Transverse colon (tissue), 4 donors: ENCODE measurements at regions not wholly inside any gene's neighbourhood (a gene's known extent, or its start where the extent isn't known, plus 50 kb on each side); places are given as distances from the start of the nearest gene placed in this dataset.

Source experiments
- DNase-seq: peaks from one replicate; pipeline ENCODE4 v3.0.0-alpha.2; 2019
- H3K27ac ChIP-seq, 4 donors: fragments of 200-600 bp; sonication (generic); 2 replicates each; pipeline ENCODE4 v1.5.1; 2016 to 2018; ENCODE audit warnings: inconsistent platforms in 4 of 4
- H3K27me3 ChIP-seq: fragments of 200-600 bp; sonication (generic); 2 replicates; pipeline ENCODE4 v1.5.1; 2017; ENCODE audit warnings: inconsistent platforms
- H3K36me3 ChIP-seq, 4 donors: fragments of 200-600 bp; sonication (generic); 2 replicates each; pipeline ENCODE4 v1.5.1; 2017 to 2019; ENCODE audit warnings: inconsistent platforms in 4 of 4
- H3K4me1 ChIP-seq, 4 donors: fragments of 200-600 bp; sonication (generic); 2 replicates each; pipeline ENCODE4 v1.5.1; 2017 to 2020; ENCODE audit warnings: inconsistent platforms in 4 of 4
- H3K4me3 ChIP-seq, 4 donors: fragments of 200-600 bp; sonication (generic); 1 replicate in 1 of 4; 2 replicates in 3 of 4; pipeline versions ENCODE4 v1.5.1 to v1.6.1; 2017 to 2019; ENCODE audit warnings: inconsistent platforms in 4 of 4
- H3K9me3 ChIP-seq, 2 donors: fragments of 200-600 bp; sonication (generic); 2 replicates each; pipeline ENCODE4 v1.5.1; 2017 to 2019; ENCODE audit warnings: inconsistent platforms in 2 of 2
- CTCF ChIP-seq, 5 experiments: fragments of 200-600 bp in 3 of 5; fragments of 450-650 bp in 2 of 5; sonication (generic) in 3 of 5; IDR thresholded peaks; 1 replicate in 2 of 5; 2 replicates in 3 of 5; pipeline ENCODE4 v1.5.1; 2016 to 2017; ENCODE audit warnings: antibody characterized with exemption in 5 of 5, inconsistent platforms in 3 of 5, mild to moderate bottlenecking in 2 of 5, moderate library complexity in 1 of 5
- EP300 ChIP-seq: sonication (generic); formaldehyde crosslinking; IDR thresholded peaks from one replicate; pipeline ENCODE4 v1.6.1; 2017; ENCODE audit warnings: antibody characterized with exemption, low read depth
- POLR2A ChIP-seq: fragments of 450-650 bp; IDR thresholded peaks from one replicate; pipeline ENCODE4 v1.6.1; 2016; ENCODE audit warnings: antibody characterized with exemption, mild to moderate bottlenecking, moderate library complexity
- POLR2AphosphoS5 ChIP-seq, 3 donors: sonication (generic); formaldehyde crosslinking; IDR thresholded peaks; one replicate each; pipeline ENCODE4 v1.6.1; 2016; ENCODE audit warnings: antibody characterized with exemption in 3 of 3
- WGBS, 2 donors: methylation state at CpG; one replicate each; pipeline ENCODE4 v1.1.5; 2018; ENCODE audit warnings: low coverage in 1 of 2; 5-methylcytosine and 5-hydroxymethylcytosine counted together
- in situ Hi-C, 4 donors: fragments of 200-750 bp; cut with MboI; loops; one replicate each; pipeline versions ENCODE4 v1.15.0 to v1.15.1; 2017; ENCODE audit warnings: low sequenced_read_pairs in 3 of 4, low pct_ligation_motif_present in 1 of 4, low pct_unique_long_range_greater_than_20kb in 1 of 4
- intact Hi-C: fragments of 100-400 bp; cut with DNase I; formaldehyde crosslinking; loops from one replicate; pipeline ENCODE4 v1.15.1; 2023; ENCODE audit warnings: low total_unique reads

- Histone ChIP-seq H3K9me3 (no peaks in the 10 kb centered on the region), H3K4me1 (no peaks in the 10 kb centered on the region), H3K27ac (no peak overlapping the region), H3K27me3 (no peaks in the 10 kb centered on the region), H3K4me3 (no peak overlapping the region), H3K36me3 (no peaks in the 10 kb centered on the region)
- in situ Hi-C loops (no loop called here), intact Hi-C loops (no loop called here)
- DNase-seq, result no peak
- TF ChIP-seq POLR2AphosphoS5 (IDR thresholded peaks at IDR 0.05), result no peak
- no peak for TF ChIP-seq POLR2A
- no peak for TF ChIP-seq EP300
- no peak for TF ChIP-seq CTCF (IDR thresholded peaks at IDR 0.05)
- WGBS, 2 donors, result 84 to 95% methylated on average over 3 of the region's 3 CpGs
Observed at GRCh38 chr2:182611009-182611408, 105.0 kb upstream of the DNAJC10 start.

- no peaks in the 10 kb centered on the region for H3K9me3 ChIP-seq
- no peak for DNase-seq
- TF ChIP-seq POLR2A (no peak), CTCF (IDR thresholded peaks at IDR 0.05) (no peak), POLR2AphosphoS5 (IDR thresholded peaks at IDR 0.05) (no peak), EP300 (no peak)
- intact Hi-C loops, result no loop called here
- H3K27ac ChIP-seq, result no peak overlapping the region
- H3K36me3 ChIP-seq, result no peaks in the 10 kb centered on the region
- no peak overlapping the region for H3K4me3 ChIP-seq
- in situ Hi-C loops, result no loop called here
- no peaks in the 10 kb centered on the region for H3K27me3 ChIP-seq
- peaks cover 0 to 11% (median 1%) of the 10 kb centered on the region in 4 donors for H3K4me1 ChIP-seq
Observed at GRCh38 chr2:182615036-182615435, 101.0 kb upstream of the DNAJC10 start.

GRCh38 chr2:182616471-182617393, 99.3 kb upstream of the DNAJC10 start:
- H3K9me3 ChIP-seq, result no peaks in the 10 kb centered on the region
- peaks cover 0 to 13% (median 1%) of the 10 kb centered on the region in 4 donors for H3K4me1 ChIP-seq
- H3K4me3 ChIP-seq, result no peak overlapping the region
- H3K36me3 ChIP-seq, result no peaks in the 10 kb centered on the region
- no peak for TF ChIP-seq CTCF (IDR thresholded peaks at IDR 0.05)
- TF ChIP-seq POLR2AphosphoS5 (IDR thresholded peaks at IDR 0.05), result no peak
- no peak for TF ChIP-seq POLR2A
- TF ChIP-seq EP300, result no peak
- no peaks in the 10 kb centered on the region for H3K27me3 ChIP-seq
- intact Hi-C loops (no loop called here), in situ Hi-C loops (no loop called here)
- WGBS, 2 donors, result 60 to 67% methylated on average over 1 to 3 of the region's 3 CpGs
- no peak overlapping the region for H3K27ac ChIP-seq
- DNase-seq, result no peak

- peak in 2 of 3 donors; percentile 54 to 60 for TF ChIP-seq POLR2AphosphoS5 (IDR thresholded peaks at IDR 0.05)
- no peak for TF ChIP-seq CTCF (IDR thresholded peaks at IDR 0.05)
- no peak overlapping the region for H3K4me3 ChIP-seq
- H3K27ac ChIP-seq, result no peak overlapping the region
- no peaks in the 10 kb centered on the region for H3K36me3 ChIP-seq
- DNase-seq, result no peak
- H3K9me3 ChIP-seq, result no peaks in the 10 kb centered on the region
- no peaks in the 10 kb centered on the region for H3K27me3 ChIP-seq
- H3K4me1 ChIP-seq, result peaks cover 0 to 17% (median 1%) of the 10 kb centered on the region in 4 donors
- WGBS, 2 donors, result 38 to 61% methylated on average over 2 to 6 of the region's 6 CpGs
- intact Hi-C loops, result no loop called here
- in situ Hi-C loops, result no loop called here
Observed at GRCh38 chr2:182618672-182619079, 97.4 kb upstream of the DNAJC10 start.
